OCI-LY1 (cell line): ENCODE measurements at regions not wholly inside any gene's neighbourhood (a gene's known extent, or its start where the extent isn't known, plus 50 kb on each side); places are given as distances from the start of the nearest gene placed in this dataset.

ENCODE experiments used
- H2AFZ ChIP-seq: fragments of 200-600 bp; sonication (generic), shearing (Covaris generic); 2 replicates; pipeline ENCODE4 v1.6.0; 2014; ENCODE audit warnings: antibody characterized with exemption, mild to moderate bottlenecking, low read length
- H3F3A ChIP-seq: fragments of 200-600 bp; sonication (generic), shearing (Covaris generic); 2 replicates; pipeline ENCODE4 v1.6.0; 2014; ENCODE audit warnings: mild to moderate bottlenecking, antibody characterized with exemption, low read length, moderate library complexity; ENCODE audit not compliant: insufficient read depth
- H3K27ac ChIP-seq: fragments of 200-600 bp; sonication (generic); 2 replicates; pipeline ENCODE4 v1.5.1; 2014; ENCODE audit warnings: low read length, mixed run types, mild to moderate bottlenecking, low read depth; ENCODE audit not compliant: poor library complexity, severe bottlenecking
- H3K27me3 ChIP-seq: fragments of 200-600 bp; sonication (generic); 2 replicates; pipeline ENCODE4 v1.6.0; 2014; ENCODE audit warnings: antibody characterized with exemption, mild to moderate bottlenecking, low read length, moderate library complexity; ENCODE audit not compliant: insufficient read depth
- H3K36me3 ChIP-seq: fragments of 200-600 bp; sonication (generic); 2 replicates; pipeline ENCODE4 v1.6.1; 2014; ENCODE audit warnings: mild to moderate bottlenecking, antibody characterized with exemption, low read length, moderate library complexity, mixed read lengths; ENCODE audit not compliant: insufficient read depth
- H3K4me1 ChIP-seq: fragments of 200-600 bp; sonication (generic); 2 replicates; pipeline ENCODE4 v1.5.1; 2014; ENCODE audit warnings: mild to moderate bottlenecking, low read length, moderate library complexity; ENCODE audit not compliant: insufficient read depth, severe bottlenecking
- H3K4me2 ChIP-seq: fragments of 200-600 bp; sonication (generic), shearing (Covaris generic); 2 replicates; pipeline ENCODE4 v1.6.1; 2014; ENCODE audit warnings: low read length
- H3K4me3 ChIP-seq: fragments of 200-600 bp; sonication (generic); 2 replicates; pipeline ENCODE4 v1.5.1; 2014; ENCODE audit warnings: low read length, low read depth, mild to moderate bottlenecking, mixed read lengths; ENCODE audit not compliant: poor library complexity, severe bottlenecking
- H3K79me2 ChIP-seq: fragments of 200-600 bp; shearing (Covaris generic); 2 replicates; pipeline ENCODE4 v1.6.1; 2016; ENCODE audit warnings: mixed run types, low read length, mixed read lengths; ENCODE audit not compliant: insufficient read depth
- H3K9ac ChIP-seq: fragments of 200-600 bp; sonication (generic), shearing (Covaris generic); 2 replicates; pipeline ENCODE4 v1.6.1; 2014; ENCODE audit warnings: mild to moderate bottlenecking, low read length, mixed read lengths
- H3K9me2 ChIP-seq: fragments of 200-600 bp; sonication (generic), shearing (Covaris generic); 2 replicates; pipeline ENCODE4 v1.6.1; 2014; ENCODE audit warnings: low read depth, mild to moderate bottlenecking, low read length, mixed read lengths
- H3K9me3 ChIP-seq: fragments of 200-600 bp; shearing (Covaris generic); 2 replicates; pipeline ENCODE4 v1.6.1; 2014; ENCODE audit warnings: low read length, mixed read lengths
- H4K20me1 ChIP-seq: fragments of 200-600 bp; sonication (generic), shearing (Covaris generic); 2 replicates; pipeline ENCODE4 v1.6.0; 2016; ENCODE audit warnings: mild to moderate bottlenecking, low read length; ENCODE audit not compliant: insufficient read depth
- CTCF ChIP-seq: fragments of 200-600 bp; sonication (generic), shearing (Covaris generic); IDR thresholded peaks from 2 replicates; pipeline ENCODE4 v1.5.1; 2017; ENCODE audit warnings: mild to moderate bottlenecking, antibody characterized with exemption, low read length, moderate library complexity, mixed read lengths
- EZH2 ChIP-seq: fragments of 200-600 bp; sonication (generic), shearing (Covaris generic); IDR thresholded peaks from 2 replicates; pipeline ENCODE4 v1.8.0; 2017; ENCODE audit warnings: borderline replicate concordance, mixed run types, mild to moderate bottlenecking, antibody characterized with exemption, low read length, moderate library complexity, mixed read lengths

GRCh38 chr10:21052709-21053104, 155.6 kb upstream of the NEBL start:
- TF ChIP-seq CTCF (no peak), EZH2 (no peak)
- Histone ChIP-seq H3K27me3 (no peaks in the 10 kb centered on the region; the same call in 1 of the 2 replicates), H3K4me2 (no peak overlapping the region)

GRCh38 chr10:21052072-21052708, 155.1 kb upstream of the NEBL start:
- H4K20me1 ChIP-seq: no peaks in the 10 kb centered on the region
- no peaks in the 10 kb centered on the region for H3K79me2 ChIP-seq
- no peak overlapping the region for H3K9ac ChIP-seq
- H3K9me3 ChIP-seq: no peaks in the 10 kb centered on the region
- H3K9me2 ChIP-seq: no peaks in the 10 kb centered on the region
- no peaks in the 10 kb centered on the region for H3F3A ChIP-seq
- no peak overlapping the region for H2AFZ ChIP-seq
- H3K27ac ChIP-seq: no peak overlapping the region
- no peaks in the 10 kb centered on the region for H3K4me1 ChIP-seq
- no peaks in the 10 kb centered on the region for H3K36me3 ChIP-seq
- H3K4me3 ChIP-seq: no peak overlapping the region
- H3K27me3 ChIP-seq: no peaks in the 10 kb centered on the region; the same call in 1 of the 2 replicates
- no peak for TF ChIP-seq CTCF
- TF ChIP-seq EZH2: no peak
- H3K4me2 ChIP-seq: no peak overlapping the region

More at GRCh38 chr10:21052709-21053104, 155.6 kb upstream of the NEBL start:
- no peaks in the 10 kb centered on the region for H3K79me2 ChIP-seq
- no peak overlapping the region for H2AFZ ChIP-seq
- H3K4me1 ChIP-seq: no peaks in the 10 kb centered on the region
- no peaks in the 10 kb centered on the region for H3K9me2 ChIP-seq
- no peak overlapping the region for H3K4me3 ChIP-seq
- no peaks in the 10 kb centered on the region for H4K20me1 ChIP-seq
- H3K27ac ChIP-seq: no peak overlapping the region
- no peaks in the 10 kb centered on the region for H3F3A ChIP-seq
- no peaks in the 10 kb centered on the region for H3K9me3 ChIP-seq
- H3K36me3 ChIP-seq: no peaks in the 10 kb centered on the region
- no peak overlapping the region for H3K9ac ChIP-seq

- Histone ChIP-seq H3K9me3 (no peaks in the 10 kb centered on the region), H3K27ac (no peak overlapping the region), H3K4me1 (no peaks in the 10 kb centered on the region), H3K4me3 (no peak overlapping the region), H3K9me2 (no peaks in the 10 kb centered on the region), H3K4me2 (no peak overlapping the region), H3K36me3 (no peaks in the 10 kb centered on the region), H3K27me3 (no peaks in the 10 kb centered on the region; the same call in 1 of the 2 replicates), H2AFZ (no peak overlapping the region), H3K9ac (no peak overlapping the region), H3F3A (no peaks in the 10 kb centered on the region), H4K20me1 (no peaks in the 10 kb centered on the region), H3K79me2 (no peaks in the 10 kb centered on the region)
- no peak for TF ChIP-seq CTCF
These were observed 152.4 kb upstream of the NEBL start for GRCh38 chr10:21049482-21049881.
